AG04450 (cell line): ENCODE measurements at regions not wholly inside any gene's neighbourhood (a gene's known extent, or its start where the extent isn't known, plus 50 kb on each side); places are given as distances from the start of the nearest gene placed in this dataset.

ENCODE experiments used
- CTCF ChIA-PET: fragments of 300-600, 350-600 bp; formaldehyde crosslinking; extraction: SDS; loops from one replicate; lab custom pipeline; 2022; ENCODE audit warnings: antibody characterized with exemption, inconsistent platforms; lab: Charles Lee
- POLR2A ChIA-PET: fragments of 350-600 bp; formaldehyde crosslinking; extraction: SDS; loops from one replicate; lab custom pipeline; 2021; ENCODE audit warnings: antibody characterized with exemption, inconsistent platforms; lab: Yijun Ruan, JAX
- DNase-seq: peaks from one replicate; pipeline ENCODE4 v3.0.0-alpha.2; 2011; ENCODE audit warnings: low read depth, low spot score
- H3K27ac ChIP-seq: one replicate; pipeline ENCODE4 v1.5.1; 2012; ENCODE audit warnings: low read depth, low read length, control low read depth
- H3K27me3 ChIP-seq: one replicate; pipeline ENCODE4 v1.6.0; 2012; ENCODE audit warnings: low read length; ENCODE audit not compliant: control insufficient read depth, insufficient read depth
- H3K4me3 ChIP-seq: 2 replicates; pipeline ENCODE4 v1.5.1; 2011; ENCODE audit warnings: mild to moderate bottlenecking, low read depth, low read length, control low read depth
- H3K9me3 ChIP-seq: 2 replicates; pipeline ENCODE4 v1.5.1; 2012; ENCODE audit warnings: low read length; ENCODE audit not compliant: control insufficient read depth, insufficient read depth
- CTCF ChIP-seq: IDR thresholded peaks from 2 replicates; pipeline ENCODE4 v1.5.1; 2011; ENCODE audit warnings: low read depth, low read length, control low read depth, inconsistent platforms

GRCh38 chr1:217135987-217136894 is 413.0 kb upstream of the ESRRG start:
- no peak for TF ChIP-seq CTCF
- Histone ChIP-seq H3K9me3 (peaks cover 10% of the 10 kb centered on the region), H3K27me3 (peaks cover 81% of the 10 kb centered on the region), H3K4me3 (no peak overlapping the region; the same call in 1 of the 2 replicates), H3K27ac (no peak overlapping the region)
- no peak for DNase-seq
- ChIA-PET CTCF (interaction anchor here (0.6 kb wide), 1 partner anchor 107 kb away, joined by 3 read pairs; no protein-coding TSS in a partner anchor), POLR2A (no interaction called here)

GRCh38 chr1:217135569-217135915 is 412.3 kb upstream of the ESRRG start:
- H3K9me3 ChIP-seq, result peaks cover 10% of the 10 kb centered on the region
- ChIA-PET POLR2A (no interaction called here), CTCF (no interaction called here)
- no peak overlapping the region for H3K27ac ChIP-seq
- H3K4me3 ChIP-seq, result peak overlapping the region; percentile 58
- peaks cover 77% of the 10 kb centered on the region for H3K27me3 ChIP-seq
- TF ChIP-seq CTCF, result no peak
- no peak for DNase-seq

GRCh38 chr1:217134857-217135568 is 411.8 kb upstream of the ESRRG start:
- ChIA-PET CTCF (no interaction called here), POLR2A (no interaction called here)
- DNase-seq, result no peak
- Histone ChIP-seq H3K4me3 (peak overlapping the region; percentile 58), H3K27ac (no peak overlapping the region), H3K27me3 (peaks cover 71% of the 10 kb centered on the region), H3K9me3 (peaks cover 9% of the 10 kb centered on the region)
- no peak for TF ChIP-seq CTCF

GRCh38 chr1:217133958-217134856 is 411.0 kb upstream of the ESRRG start:
- H3K27me3 ChIP-seq, result peaks cover 65% of the 10 kb centered on the region
- TF ChIP-seq CTCF, result no peak
- CTCF ChIA-PET, result no interaction called here
- H3K4me3 ChIP-seq, result no peak overlapping the region; the same call in 1 of the 2 replicates
- no peak for DNase-seq
- no peak overlapping the region for H3K27ac ChIP-seq
- POLR2A ChIA-PET, result no interaction called here
- H3K9me3 ChIP-seq, result peaks cover 7% of the 10 kb centered on the region
